DMS79 treated with DMSO at 0.1 percent for 48 hours (cell line): ENCODE measurements at regions not wholly inside any gene's neighbourhood (a gene's known extent, or its start where the extent isn't known, plus 50 kb on each side); places are given as distances from the start of the nearest gene placed in this dataset.

ENCODE experiments used
- DNase-seq: peaks from one replicate; lab custom pipeline; 2025; lab: John Stamatoyannopoulos, UW

- no peak for DNase-seq
Observed at GRCh38 chr18:43882358-43883055, 605.2 kb upstream of the SYT4 start.

GRCh38 chr18:43883886-43884285 lies 606.6 kb upstream of the SYT4 start:
- peak; percentile 30 for DNase-seq

- DNase-seq, result peak; percentile 96
Observed at GRCh38 chr18:43886341-43886740, 609.1 kb upstream of the SYT4 start.

- DNase-seq, result no peak
Observed at GRCh38 chr18:43887491-43887890, 610.2 kb upstream of the SYT4 start.

- DNase-seq, result no peak
Observed at GRCh38 chr18:43888598-43888997, 611.3 kb upstream of the SYT4 start.

DNA sequence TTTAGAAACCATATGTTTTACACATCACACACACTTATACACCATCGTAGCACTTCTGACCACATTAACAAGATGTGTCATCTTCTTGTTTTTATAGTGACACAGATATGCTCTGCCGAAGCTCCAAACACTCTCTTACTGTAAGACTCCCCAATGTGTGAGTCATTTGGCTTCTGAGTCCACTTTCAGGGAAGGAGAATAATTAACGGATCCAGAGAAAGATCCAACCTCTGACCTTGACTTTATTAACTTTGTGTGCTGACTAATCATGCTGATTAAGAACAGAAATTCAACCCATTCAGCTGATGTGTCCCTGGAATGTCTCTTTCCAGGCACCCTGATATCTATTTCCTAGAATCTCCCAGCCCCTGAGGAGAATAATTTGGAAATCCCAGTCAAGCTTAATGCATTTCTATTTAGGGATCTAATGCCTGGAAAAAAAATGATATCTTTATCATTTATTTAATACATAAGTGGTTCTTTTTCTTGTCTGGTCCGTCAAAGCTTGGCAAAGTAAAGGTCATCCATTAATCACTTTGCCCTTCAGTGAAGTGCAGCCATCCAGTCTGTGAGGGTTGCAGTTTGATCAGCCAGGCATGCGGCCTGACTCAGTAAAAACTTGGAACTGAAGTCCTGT lies 615.8 kb upstream of the SYT4 start:
- no peak for DNase-seq

DNA sequence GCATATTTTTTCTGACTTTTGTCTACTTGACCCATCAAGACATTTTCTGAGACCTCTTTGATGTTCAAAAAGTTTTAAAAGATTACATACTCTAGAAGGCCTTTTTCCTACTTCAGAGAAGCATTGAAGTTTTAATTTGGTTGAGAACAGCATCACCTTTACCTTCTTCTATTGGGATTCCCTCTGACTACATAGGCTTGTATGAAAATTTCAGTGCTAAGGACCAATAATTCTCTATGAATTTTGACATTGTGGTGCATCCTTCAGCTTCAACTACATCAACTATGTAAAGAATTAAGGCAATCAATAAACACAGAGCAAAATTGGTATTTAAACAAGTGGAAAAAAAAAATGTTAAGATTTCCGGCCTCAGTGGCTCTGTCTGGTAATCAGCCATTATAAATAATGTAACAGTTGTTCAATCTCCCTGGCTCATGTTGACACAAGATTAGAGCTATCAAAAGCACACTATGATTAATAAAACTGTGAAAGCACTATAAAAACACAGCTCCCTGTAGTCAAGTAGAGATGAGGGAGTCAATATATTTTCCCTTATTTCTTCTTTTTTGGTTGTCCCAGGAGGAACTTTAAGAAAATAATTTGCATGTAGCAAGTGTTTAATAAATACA lies 627.0 kb upstream of the SYT4 start:
- DNase-seq, result no peak

- DNase-seq, result no peak
Observed at GRCh38 chr18:43914018-43914417, 636.7 kb upstream of the SYT4 start.

- DNase-seq, result no peak
Observed at GRCh38 chr18:43916984-43917383, 639.7 kb upstream of the SYT4 start.

DNA sequence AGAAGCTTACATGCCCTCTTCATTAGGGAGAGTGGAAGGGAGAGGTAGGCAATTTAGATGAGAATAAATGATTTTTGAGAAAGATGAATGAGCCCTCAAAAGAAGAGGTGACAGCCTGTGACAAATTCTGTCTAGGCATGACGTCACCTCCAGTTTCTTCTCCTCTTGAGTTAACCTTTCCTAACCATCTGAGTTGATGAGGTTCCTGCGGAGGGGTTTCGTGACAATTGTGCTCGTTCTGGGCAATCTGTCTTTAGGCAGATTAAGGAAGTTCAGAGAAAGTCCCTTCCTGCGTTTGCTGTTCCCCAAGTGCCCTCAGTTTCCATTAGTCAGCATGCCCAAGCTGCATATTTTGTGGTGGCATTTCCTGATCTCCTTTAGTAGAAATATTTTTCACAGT lies 640.2 kb upstream of the SYT4 start:
- no peak for DNase-seq

DNA sequence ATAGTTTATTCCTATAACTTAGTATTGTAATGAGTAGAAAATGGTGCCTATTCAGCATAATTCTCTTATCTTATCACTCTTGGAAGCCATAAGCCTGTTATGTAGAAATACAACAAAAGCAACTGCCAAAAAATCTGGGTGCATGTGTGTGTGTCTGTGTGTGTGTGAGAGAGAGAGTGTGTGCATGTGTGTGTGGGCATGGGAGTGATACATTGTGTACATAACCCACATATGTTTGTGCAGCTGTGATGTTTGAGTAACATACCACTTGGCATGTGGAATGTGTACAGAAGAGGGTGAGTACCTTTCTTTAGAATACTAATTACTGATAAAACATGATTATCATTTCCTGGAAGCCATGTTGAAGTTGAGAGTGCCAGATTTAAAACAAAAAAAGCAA lies 642.3 kb upstream of the SYT4 start:
- DNase-seq, result no peak

DNA sequence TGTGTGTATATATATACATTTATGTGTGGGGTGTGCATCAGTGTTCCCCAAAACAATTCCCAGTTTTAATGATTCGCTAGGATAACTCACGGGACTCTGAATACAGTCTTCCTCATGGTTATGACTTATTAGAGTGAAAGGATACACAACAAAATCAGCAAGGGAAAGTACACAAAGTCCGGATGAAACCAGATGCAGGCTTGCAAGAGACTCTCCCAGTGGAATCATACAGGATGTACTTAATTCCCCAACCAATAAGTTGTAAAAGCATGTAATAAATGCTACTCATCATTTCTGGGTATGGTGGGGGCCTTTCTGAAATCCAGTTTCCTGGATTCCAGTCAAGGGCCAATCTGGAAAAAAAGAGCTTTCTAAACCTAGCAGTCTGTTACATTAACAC lies 654.1 kb upstream of the SYT4 start:
- no peak for DNase-seq

DNA sequence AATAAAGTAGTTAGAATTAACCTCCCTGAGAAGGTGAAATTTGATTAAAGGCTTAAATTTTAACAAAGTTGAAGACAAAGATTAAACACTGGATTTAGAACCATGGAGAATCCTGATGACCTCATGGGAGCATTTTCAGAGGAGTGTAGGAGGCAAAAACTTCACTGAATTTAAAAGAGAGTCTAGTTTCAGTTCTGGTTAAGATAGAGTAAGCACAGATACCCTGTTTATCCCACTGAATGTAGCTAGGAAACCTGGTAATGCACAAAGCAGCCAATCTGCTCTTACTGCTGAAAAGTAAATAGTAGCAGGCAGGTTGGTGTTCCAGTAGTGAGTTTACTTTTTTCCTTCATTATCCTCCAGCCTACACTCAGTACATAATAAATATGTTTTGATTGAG lies 654.9 kb upstream of the SYT4 start:
- no peak for DNase-seq

DNA sequence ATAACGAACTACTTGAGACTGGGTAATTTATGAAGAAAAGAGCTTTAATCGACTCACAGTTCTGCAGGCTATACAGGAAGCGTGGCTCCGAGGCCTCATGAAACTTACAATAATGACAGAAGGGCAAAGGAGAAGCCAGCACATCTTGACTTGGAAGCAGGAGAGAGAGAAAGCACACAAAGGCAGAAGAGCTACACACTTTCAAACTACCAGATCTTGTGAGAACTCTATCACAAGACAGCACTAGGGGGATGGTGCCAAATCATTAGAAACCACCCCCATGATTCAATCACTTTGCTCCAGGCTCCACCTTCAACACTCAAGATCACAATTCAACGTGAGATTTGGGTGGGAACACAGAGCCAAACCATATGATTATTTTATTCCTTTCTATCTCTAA lies 655.9 kb upstream of the SYT4 start:
- DNase-seq, result no peak

- DNase-seq, result no peak
Observed at GRCh38 chr18:43934322-43934721, 657.0 kb upstream of the SYT4 start.

GRCh38 chr18:43934781-43935471 lies 657.6 kb upstream of the SYT4 start:
- DNase-seq, result no peak

DNA sequence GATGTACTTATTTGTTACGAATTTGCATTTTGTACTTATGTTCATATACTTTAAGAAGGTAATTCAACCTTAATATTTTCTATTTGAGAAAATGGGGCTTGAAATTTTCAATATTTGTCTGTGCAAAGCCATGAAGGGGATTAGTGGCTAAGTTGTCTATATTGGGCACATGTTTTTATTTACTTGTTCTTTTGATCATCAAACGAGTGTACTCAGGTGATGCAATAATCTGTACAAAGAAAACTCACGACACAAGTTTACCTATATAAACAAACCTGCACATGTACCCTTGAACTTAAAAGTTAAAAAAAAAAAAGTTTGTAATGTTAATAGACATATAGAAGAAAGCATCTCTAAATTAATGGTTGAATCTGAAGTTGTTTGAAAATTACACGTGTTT lies 658.9 kb upstream of the SYT4 start:
- no peak for DNase-seq

DNA sequence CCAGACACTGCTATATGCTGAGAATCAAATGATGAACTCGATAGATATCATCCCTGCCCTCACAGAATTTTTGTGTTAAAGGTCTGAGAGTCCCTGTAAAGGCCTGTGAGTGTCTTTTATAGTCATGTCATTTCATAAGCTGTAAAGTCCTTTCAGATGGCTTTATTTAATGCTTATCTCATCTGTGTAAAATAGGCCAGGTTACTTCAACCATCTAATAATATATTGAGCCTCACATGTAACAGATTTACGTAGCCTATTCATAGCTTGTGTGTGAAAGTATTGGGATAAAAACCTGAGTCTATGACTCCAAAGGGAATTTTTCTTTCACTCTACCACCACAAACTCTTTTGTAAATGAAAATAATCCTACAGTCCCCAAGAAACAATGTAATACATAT lies 672.0 kb upstream of the SYT4 start:
- DNase-seq, result no peak

GRCh38 chr18:43950062-43950461 lies 672.8 kb upstream of the SYT4 start:
- DNase-seq, result no peak

DNA sequence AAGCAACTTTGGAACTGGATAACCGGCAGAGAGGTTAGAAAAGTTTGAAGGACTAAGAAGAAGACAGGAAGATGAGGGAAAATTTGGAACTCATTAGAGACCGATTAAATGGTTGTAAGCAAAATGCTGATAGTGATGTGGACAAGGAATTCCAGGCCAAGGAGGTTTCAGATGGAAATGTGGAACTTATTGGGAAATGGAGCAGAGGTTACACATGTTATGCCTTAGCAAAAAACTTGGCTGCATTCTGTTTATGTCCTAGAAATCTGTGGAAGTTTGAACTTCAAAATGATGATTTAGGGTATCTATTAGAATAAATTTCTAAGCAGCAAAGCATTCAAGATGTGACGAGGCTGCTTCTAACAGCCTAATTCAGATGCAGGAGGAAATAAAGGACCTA lies 675.1 kb upstream of the SYT4 start:
- DNase-seq, result no peak

- DNase-seq, result no peak
Observed at GRCh38 chr18:43961722-43962121, 684.4 kb upstream of the SYT4 start.

GRCh38 chr18:43964666-43965065 lies 687.4 kb upstream of the SYT4 start:
- no peak for DNase-seq

- DNase-seq, result no peak
Observed at GRCh38 chr18:43965691-43966090, 688.4 kb upstream of the SYT4 start.
